NOMO-1 (cell line): ENCODE measurements at regions not wholly inside any gene's neighbourhood (a gene's known extent, or its start where the extent isn't known, plus 50 kb on each side); places are given as distances from the start of the nearest gene placed in this dataset.

Experiments used
- DNase-seq, 2 experiments: peaks; one replicate each; lab custom pipeline; 2025; ENCODE audit not compliant: unreplicated experiment in 2 of 2; lab: John Stamatoyannopoulos, UW

DNA sequence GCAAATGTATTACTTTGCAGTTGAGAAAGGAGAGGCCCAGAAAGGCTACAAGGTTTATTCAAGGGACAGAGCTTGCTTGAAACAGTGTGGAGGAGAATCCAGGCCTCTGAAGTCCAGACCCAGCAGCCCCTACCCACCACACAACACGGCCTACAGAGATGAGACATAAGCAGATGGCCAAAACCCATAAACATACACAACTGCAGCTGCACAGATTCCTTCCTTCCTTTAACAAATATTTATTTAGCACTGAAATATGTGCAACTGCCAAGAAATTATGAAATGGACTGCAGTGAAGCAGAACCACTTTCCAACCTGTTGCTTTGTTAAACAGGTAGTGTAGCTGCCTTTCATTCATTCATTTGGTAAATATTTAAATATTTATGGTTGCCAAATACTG lies 122.3 kb downstream of the SPATA19 start:
- DNase-seq, result no peak

DNA sequence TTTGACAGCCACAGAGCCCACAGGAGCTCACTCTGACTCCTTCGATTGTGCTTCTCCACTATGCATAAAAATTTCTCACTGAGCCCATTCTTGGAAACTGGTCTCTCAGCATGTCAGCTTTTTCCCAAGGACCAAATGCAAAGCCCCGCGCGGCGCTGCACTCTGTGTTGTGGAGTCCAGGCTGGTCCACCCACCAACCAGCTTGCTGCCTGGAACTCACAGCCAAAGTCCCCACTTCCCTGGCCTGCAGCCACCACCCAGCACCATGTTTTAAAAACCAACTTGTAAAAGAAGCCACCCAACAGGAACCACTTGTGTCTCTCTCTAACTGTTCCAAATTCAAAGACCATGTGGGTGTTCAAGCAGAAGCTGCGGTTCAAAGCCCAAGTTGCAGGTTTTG lies 124.4 kb downstream of the SPATA19 start:
- no peak for DNase-seq

DNA sequence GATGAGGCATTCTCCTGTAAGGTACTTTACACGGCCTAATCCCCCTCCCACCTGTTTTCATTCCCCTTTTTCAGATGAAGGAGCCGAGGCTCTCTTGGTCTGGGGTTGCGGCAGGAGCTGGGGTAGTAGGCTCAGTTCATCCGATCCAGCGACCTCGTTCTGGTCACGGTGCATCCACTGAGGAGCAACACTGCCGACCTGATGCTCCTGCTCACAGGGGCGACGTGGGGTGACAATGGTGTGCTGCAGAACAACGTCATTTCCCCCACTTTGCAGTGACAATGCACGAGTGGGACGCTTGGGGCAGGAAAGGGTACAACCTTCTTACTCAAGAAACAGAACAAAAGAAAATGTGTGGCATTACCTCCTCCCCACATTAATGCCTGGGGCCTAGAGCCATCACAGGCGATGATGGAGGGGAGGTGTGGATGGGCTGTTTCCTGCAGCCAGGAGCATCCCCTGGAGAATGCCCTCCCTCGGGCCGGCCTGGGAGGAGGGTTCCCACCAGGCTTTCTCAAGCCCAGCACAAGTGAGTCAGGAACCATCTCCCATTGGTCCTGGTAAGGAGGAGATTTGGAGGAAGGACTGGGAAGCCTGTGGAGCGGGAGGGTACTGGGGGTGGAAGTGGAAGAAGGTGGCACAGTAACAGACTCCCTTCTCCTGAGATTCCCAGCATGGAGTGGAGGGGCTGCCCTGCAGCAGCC lies 125.6 kb downstream of the SPATA19 start:
- no peak for DNase-seq

DNA sequence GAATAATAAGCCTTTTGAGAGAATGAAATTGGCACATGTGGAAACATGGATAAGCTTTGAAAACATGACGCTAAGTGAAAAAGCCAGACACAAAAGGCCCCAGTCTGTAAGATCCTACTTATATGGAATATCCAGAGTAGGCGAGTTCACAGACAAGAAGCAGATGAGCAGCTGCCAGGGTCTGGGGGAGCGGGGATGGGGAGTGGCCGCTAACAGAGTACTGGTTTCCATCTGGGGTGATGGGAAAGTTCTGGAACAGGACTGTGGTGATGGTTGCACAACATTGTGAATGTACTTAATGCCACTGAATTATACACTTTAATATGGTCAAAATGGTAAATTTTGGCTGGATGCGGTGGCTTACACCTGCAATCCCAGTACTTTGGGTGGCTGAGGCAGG lies 126.5 kb downstream of the SPATA19 start:
- DNase-seq, result no peak

DNA sequence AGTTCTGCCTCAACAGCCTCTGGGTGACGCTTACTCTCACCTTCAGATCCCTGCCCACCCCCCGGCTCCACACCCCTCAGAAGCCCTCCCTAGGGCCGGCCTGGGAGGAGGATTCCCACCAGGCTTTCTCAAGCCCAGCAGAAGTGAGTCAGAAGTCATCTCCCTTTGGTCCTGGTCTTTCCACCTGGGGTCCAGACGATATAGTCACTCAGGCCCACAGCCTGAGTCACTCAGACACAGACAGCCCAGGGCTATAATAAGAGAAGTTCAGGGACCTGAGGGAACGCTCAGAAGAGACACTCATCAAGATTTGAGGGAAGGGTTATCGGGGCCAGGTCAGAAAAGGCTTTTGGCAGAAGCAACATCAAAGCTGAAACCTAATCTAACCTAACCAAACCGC lies 127.1 kb downstream of the SPATA19 start:
- no peak for DNase-seq

DNA sequence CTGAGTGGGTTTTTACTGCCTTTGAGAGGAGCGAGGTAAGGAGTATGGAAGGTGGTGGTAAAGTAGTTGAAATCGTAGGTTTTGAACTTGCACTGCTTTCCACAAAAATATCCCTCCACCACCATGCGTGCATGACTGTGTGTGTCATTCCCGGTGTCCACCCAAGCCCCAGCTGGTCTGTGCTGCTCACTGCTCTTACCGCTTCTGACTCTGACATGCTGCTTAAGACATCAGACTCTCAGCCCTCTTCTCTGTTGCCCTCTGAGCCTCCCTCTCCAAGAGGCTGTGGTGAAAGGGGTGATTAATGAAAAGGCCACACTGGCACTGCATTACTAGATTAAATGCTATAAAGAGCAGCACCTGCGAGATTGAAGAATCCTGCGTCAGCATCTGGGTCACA lies 128.7 kb downstream of the SPATA19 start:
- DNase-seq, result no peak

DNA sequence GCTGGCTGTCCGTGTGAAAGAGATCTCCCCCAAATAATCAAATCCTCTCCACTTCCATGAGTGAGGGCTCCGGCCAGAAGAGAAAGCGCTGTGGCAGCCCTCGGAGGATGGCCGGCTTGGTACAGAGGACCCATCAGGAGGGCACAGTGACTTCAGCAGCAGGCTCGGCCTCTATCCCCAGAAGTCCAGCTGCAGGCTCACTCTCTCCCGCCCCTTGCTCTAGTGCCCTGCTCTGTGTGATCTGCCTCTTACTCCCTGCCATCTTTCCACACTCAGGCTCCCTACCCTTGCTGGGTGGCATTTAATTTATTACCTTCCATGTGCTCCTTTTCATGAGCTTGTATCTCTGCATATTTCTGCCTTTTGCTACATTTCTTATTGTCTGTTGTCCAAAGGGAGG lies 129.7 kb downstream of the SPATA19 start:
- no peak for DNase-seq

DNA sequence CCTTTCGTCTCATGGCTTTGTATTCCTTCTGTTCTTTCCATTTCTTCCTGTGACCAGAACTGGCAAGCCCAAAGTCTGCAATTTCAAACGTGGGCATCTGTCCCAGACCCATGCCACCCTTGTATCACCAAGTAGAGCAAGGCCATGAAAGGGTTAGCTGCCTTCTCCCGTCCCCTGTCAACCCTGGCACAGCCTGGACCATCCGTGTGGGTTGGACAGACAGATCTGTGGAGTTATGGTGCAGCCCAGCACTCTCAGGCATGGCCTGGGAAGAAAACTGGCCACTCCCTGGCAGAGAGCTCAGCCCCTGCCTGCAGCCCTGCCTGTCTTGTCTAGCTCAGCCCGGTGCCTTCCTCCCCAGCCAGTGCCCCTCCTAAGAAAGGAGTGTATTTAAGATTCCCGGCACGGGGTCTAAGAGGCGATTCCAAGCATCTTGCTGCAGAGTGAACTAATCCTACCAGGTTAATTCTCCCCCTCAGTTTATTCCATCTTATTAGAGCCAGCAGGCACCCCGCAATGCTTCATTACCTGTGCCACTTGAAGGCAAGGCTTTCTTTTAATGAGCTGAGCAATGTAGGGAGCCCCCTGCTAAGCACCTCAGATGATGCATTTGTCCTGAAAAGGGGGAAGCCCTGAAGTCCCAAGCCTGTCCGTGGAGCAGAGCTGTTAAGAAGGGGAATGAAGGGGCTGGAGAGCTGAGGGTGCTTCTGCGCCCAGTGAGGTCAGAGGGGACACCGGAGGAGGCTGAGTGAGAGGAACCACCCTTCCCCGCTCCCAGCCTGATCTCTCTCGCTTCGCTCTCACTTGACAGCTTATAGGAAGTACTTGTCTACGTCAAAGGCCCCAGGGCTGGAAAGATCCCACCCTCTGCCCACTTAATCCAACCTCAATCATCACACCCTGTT lies 130.6 kb downstream of the SPATA19 start:
- DNase-seq, result no peak

DNA sequence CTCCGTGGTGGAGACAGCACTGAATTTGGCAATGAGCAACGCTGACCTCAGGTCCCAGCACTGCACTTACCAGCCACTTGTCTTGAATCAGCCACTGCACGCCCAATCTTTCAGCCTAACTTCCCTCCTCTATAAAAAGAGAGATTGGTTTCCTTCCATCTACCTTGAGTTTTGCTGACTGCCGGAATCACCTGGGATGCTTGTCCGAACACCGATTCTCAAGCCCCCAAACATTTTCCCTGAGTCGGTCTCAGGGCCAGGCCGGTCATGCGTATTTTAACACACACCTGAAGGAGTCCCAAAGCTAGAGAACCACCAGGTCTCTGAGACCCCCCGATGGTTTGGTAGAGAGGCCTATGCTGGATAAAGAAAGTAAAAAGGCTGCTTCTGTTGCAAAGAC lies 131.5 kb downstream of the SPATA19 start:
- no peak for DNase-seq

DNA sequence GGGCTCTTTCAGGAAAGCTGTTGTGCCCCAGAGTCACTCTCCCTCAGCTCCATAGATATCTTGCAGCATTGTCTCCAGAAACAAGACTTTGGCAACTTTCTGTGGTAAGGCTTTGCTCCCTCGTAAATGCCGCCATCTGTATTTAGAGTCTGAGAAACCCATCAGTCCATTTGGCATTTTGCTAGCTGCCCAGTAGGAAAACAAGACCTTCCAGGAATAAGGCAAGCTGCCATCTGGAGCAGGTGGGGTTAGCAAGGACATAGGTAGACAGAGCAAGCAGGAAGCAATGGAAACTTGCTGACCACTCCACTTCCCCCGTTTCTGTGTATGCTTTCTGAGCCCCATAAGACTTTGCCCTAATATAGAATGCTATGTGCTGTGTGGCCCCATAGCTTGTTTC lies 131.9 kb downstream of the SPATA19 start:
- no peak for DNase-seq

DNA sequence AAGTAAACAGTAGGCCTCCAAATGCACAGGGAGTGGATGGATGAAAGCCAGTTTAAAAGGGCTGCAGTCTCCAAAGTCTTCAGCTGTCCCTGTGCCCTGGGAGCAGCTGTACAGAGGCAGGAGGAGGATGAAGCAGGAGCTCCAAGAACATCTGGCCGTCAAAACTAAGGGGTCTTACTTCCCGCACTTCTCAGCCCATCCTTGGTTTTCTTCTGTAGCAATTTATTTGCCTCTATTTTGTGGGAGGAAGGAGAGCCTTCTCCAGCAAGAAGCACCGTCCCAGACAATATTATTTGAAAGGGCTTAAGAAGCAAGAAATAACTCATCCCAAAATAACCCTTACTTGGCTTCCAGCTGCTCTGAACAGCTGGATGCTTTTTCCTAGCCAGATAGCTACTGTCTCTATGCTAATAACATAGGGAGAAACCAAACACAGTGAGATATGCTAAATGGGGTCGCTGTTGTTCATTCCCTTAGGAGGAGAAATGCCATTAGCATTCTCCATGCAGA lies 133.2 kb downstream of the SPATA19 start:
- no peak for DNase-seq

DNA sequence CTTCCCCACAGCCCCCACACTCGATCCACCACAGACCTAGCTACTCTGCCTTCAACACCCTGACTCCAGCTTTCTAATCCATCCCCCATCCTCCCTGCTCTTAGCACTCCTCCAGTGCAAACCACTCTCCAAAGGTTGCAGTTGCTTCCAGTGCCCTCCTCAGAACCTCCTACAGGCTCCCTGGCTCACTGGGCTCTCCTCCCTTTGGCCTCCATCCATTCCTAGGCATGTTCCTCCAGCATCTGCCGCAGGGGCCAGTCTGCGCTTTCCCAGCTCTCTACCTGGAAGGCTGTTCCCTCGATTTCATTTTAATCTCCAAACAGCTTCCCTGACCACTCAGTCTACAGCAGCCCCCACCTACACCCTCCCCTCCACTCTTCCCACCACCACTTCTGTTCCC lies 133.8 kb downstream of the SPATA19 start:
- no peak for DNase-seq

DNA sequence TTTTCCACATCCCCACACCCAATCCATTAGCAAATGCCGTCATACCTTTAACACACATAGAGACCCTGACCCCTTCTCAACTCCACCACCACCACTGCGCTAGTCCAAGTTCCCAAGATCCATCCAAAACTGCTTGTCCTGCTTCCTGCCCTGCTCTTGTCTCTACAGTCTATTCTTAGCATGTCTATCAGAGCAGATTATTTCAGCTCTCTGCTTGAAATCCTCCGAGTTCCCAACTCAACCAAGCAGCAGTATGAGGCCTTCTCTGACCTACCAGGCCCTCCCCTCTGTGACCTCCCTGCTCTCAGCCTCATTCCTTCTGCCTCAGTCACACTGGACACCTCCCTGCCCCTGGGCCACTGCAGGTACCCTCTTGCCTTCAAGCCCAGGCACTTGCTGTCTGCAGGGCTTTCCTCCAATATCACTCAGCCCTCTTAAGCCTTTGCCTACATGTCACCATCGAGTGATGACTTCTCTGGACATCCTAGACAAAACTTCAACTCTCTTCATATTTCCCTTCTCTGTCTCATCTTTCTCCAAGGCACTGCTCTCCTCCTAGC lies 134.6 kb downstream of the SPATA19 start:
- no peak for DNase-seq

DNA sequence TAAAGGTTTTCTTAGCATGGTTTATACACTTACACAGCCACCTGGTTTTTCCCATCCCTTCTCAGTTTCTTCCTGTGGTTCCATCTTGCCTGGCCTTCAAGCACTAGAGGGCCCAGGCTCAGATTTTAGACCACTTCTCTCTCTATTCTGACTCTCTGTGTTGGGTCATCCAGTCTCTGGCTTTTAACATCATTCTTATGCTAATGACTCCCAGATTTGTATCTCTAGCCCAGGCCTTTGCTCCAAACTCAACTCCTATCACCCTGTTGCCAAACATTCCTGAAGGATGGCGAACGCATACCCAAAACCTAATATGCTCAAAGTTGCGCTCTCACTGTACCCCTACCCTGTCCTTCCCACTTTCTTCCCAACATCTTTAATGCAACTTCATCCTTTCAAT lies 135.1 kb downstream of the SPATA19 start:
- no peak for DNase-seq

DNA sequence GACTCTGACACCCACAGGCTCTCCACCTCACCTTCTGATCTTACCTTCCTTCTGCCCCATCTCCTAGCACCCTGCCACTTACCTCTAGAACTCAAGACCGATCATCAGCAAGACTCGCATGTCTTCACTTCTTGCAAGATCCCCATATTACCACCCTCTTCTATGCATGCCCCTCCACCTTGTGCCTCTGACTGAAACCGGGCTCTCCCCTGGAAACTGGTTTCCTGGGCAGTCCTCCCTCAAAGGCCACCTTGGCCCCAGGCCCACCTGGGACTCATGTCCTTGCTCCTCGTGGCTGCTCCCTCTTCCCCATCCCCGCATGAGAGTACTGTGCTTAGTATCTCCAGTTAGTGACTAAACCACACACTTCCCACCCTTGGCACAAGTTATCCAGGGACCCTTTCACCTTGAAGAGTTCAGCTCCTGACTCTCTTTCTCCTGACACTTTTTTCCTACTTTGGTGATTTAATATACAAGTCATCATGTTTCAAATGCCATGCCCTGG lies 136.7 kb downstream of the SPATA19 start:
- no peak for DNase-seq

DNA sequence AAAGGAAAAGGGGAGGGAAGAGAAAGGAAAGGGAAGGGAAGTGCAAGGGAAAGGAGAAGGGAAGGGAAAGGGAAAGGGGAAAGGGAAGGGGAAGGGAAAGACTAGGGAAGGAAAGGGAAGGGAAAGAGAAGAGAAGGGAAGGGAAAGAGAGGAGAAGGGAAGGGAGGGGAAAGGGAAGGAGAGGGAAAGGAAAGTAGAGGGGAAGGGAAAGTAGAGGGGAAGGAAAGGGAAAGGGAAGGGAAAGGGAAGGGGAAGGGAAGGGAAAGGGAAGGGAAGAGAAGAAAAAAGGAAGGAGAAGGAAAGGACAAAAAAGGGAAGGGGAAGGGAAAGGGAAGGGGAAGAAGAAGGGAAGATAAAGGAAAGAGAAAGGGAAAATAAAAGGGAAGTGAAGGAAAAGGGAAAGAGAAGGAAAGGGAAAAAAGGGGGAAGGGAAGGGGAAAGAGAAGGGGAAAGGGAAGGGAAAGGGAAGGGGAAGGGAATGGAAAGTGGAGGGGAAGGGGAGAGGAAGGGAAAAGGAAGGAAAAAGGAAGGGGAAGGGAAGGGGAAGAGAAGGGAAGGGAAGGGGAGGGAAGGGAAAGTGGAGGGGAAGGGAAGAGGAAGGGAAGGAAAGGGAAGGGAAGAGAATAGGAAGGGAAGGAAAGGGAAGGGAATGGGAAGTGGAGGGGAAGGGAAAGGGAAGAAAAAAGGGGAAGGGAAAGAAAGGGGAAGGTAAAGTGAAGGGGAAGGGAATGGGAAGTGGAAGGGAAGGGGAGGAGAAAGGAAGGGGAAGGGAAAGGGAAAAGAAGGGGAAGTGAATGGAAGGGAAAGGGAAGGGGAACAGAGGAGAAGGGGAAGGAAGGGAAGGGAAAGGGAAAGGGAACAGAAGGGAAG lies 138.2 kb downstream of the SPATA19 start:
- no peak for DNase-seq

DNA sequence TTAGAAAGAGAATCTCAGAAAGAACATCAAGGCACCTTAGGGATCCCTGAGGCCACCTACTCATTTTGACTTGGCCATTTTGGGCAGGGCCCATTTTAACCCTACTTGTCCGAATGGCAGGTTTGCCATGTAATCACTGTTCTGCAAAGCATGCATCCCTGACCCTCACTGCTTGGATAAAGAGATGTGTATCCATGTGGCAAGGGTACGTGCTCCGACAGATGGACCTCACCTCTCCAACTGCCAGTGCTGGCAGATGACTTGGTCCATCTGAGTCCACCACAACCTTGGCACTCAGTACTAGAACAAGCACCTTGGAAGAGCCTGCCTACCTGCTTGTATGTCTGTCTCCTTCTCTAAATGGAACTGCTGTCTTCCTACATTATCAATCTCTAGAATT lies 139.4 kb downstream of the SPATA19 start:
- DNase-seq, result no peak

DNA sequence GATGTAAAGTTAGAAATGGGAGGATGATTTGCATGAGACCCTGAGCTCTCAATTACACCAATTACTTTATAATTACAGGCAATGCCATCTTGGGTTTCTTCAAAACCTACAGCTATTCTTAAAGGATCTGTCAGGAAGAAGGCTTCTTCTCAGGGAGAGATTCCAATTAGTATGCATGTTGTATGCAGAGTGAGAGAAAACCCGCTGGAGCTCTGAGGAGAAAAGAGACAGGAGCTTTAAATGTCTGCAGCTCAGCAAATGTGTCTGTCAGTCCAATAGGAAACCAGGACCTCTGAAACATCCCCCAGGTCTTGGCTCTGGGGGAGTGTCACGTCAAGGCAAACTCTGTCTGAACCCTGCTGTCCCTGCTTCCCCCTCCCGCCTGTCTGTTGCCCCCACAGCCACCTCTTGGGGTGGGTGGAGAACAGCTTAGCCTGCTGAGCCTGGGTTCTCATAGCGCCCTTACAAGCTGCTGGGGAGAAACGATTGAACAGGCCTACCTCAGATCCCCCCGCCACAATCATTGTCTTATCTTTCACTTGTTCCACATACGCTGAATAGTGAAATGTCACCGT lies 140.2 kb downstream of the SPATA19 start:
- DNase-seq, result no peak

DNA sequence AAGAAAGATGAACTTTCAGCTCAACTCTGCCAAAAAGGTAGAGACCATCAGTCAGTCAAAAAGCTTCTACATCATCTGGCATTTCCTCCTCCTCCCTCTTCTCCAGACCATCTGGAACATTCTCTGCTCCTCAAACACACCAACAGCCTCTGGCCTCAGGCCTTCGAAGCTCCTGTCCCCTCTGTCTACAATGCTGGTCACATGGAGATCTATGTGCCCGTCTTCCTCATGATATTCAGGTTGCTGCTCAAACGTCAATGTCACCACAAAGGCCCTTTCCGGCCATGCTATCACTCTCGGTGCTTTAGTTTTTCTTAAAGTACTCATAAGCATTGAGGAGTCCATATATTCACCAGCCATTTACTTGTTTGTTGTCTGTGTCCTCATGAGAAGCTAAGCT lies 146.2 kb downstream of the SPATA19 start:
- DNase-seq, result no peak

DNA sequence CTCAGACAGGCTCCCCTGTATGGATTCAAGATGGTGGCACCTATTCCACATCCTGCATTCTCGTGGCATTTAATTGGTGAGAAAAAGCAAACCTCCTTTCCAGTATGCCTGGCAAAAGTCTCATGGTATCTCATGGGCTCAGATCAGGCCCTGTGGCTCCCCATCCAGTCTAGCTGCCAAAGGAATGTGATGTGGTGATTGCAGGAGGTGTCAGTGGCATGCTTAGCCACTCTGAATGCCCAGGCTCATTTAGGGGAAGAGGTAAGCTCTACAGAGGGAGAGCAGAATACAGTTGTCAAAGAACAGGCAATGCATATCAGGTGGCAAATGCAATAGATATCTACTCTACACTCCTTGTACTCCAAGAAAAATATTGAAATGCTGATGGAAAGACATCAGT lies 146.7 kb downstream of the SPATA19 start:
- DNase-seq, result no peak
